GM12878 (cell line): ENCODE measurements at regions not wholly inside any gene's neighbourhood (a gene's known extent, or its start where the extent isn't known, plus 50 kb on each side); places are given as distances from the start of the nearest gene placed in this dataset.

ENCODE experiments used
- ATAC-seq: fragments of 200-7000 bp; cut with Tn5 transposase; 3 replicates; pipeline ENCODE4 v1.9.1; 2020; ENCODE audit warnings: mild to moderate bottlenecking, moderate library complexity
- BruUV-seq: library from RNA; stranded (reverse); fragments of 400-500 nt; replicated peaks from 2 replicates; lab custom pipeline; 2021; lab: Mats Ljungman, UMichigan
- CTCF ChIA-PET: fragments of 300-600 bp; sonication (Branson Sonifier 250); formaldehyde crosslinking; extraction: SDS; loops from one replicate; lab custom pipeline; 2021; ENCODE audit warnings: inconsistent platforms; lab: Yijun Ruan, JAX
- POLR2A ChIA-PET: fragments of 350-600 bp; formaldehyde crosslinking; extraction: SDS; loops from one replicate; lab custom pipeline; 2021; ENCODE audit warnings: inconsistent platforms; lab: Charles Lee
- RAD21 ChIA-PET: fragments of 300-600 bp; sonication (Branson Sonifier 250); formaldehyde crosslinking; loops from one replicate; lab custom pipeline; 2023; ENCODE audit warnings: antibody characterized with exemption; ENCODE audit not compliant: unreplicated experiment; lab: Charles Lee
- SMC1A ChIA-PET: fragments of 300-600 bp; sonication (Branson Sonifier 250); formaldehyde crosslinking; loops from one replicate; lab custom pipeline; 2023; ENCODE audit not compliant: unreplicated experiment, uncharacterized antibody; lab: Charles Lee
- DNase-seq: peaks from one replicate; pipeline ENCODE4 v3.0.0-alpha.2; 2011; ENCODE audit warnings: low read depth, low spot score
- FAIRE-seq: peaks from 3 replicates; lab custom pipeline; 2011; peaks lifted over from hg19 to GRCh38; lab: Jason Lieb, UNC
- H2AFZ ChIP-seq: 2 replicates; pipeline ENCODE4 v1.6.0; 2011; ENCODE audit warnings: low read depth, low read length, control low read depth; ENCODE audit not compliant: control insufficient read depth
- H3K27ac ChIP-seq: 2 replicates; pipeline ENCODE4 v1.5.1; 2011; ENCODE audit warnings: control low read depth; ENCODE audit not compliant: control insufficient read depth, insufficient read depth
- H3K27me3 ChIP-seq, 2 experiments: replicated peaks in 1 of 2; 2 replicates each; pipeline versions ENCODE4 v1.6.0 to v1.6.1; 2011; ENCODE audit warnings: low read length in 1 of 2; ENCODE audit not compliant: control insufficient read depth in 2 of 2, insufficient read depth in 2 of 2
- H3K36me3 ChIP-seq, 2 experiments: 2 replicates each; pipeline ENCODE4 v1.5.1; 2011; ENCODE audit warnings: low read length in 1 of 2; ENCODE audit not compliant: control insufficient read depth in 2 of 2, insufficient read depth in 2 of 2
- H3K4me1 ChIP-seq: 2 replicates; pipeline ENCODE4 v1.6.1; 2011; ENCODE audit warnings: mild to moderate bottlenecking, low read length, moderate library complexity, mixed read lengths; ENCODE audit not compliant: control insufficient read depth, insufficient read depth
- H3K4me2 ChIP-seq: 2 replicates; pipeline ENCODE4 v1.6.0; 2011; ENCODE audit warnings: control low read depth; ENCODE audit not compliant: control insufficient read depth, insufficient read depth
- H3K4me3 ChIP-seq: fragments of 200-600 bp; sonication (generic); 2 replicates; pipeline ENCODE4 v1.5.1; 2016
- H3K79me2 ChIP-seq: 2 replicates; pipeline ENCODE4 v1.6.0; 2011; ENCODE audit warnings: low read length; ENCODE audit not compliant: control insufficient read depth, insufficient read depth
- H3K9ac ChIP-seq: 2 replicates; pipeline ENCODE4 v1.8.0; 2011; ENCODE audit warnings: low read length, control low read depth, mixed read lengths; ENCODE audit not compliant: control insufficient read depth, insufficient read depth
- H3K9me3 ChIP-seq: replicated peaks from 3 replicates; pipeline ENCODE4 v1.5.1; 2011; ENCODE audit warnings: mild to moderate bottlenecking, low read length; ENCODE audit not compliant: control insufficient read depth, insufficient read depth
- H4K20me1 ChIP-seq: 2 replicates; pipeline ENCODE4 v1.6.0; 2011; ENCODE audit not compliant: control insufficient read depth, insufficient read depth
- BRCA1 ChIP-seq: IDR thresholded peaks from 2 replicates; pipeline ENCODE4 v1.6.1; 2011; ENCODE audit warnings: low read depth, low read length, improper control_type of control experiment
- CBFB ChIP-seq: IDR thresholded peaks from 2 replicates; pipeline ENCODE4 v1.6.1; 2016; ENCODE audit warnings: antibody characterized with exemption, low read depth
- EED ChIP-seq: sonication (generic); IDR thresholded peaks from 2 replicates; pipeline ENCODE4 v1.6.1; 2016; ENCODE audit warnings: antibody characterized with exemption, low read depth
- ETV6 ChIP-seq, 2 experiments: fragments of 450-650 bp in 1 of 2; IDR thresholded peaks in 1 of 2; conservative IDR thresholded peaks in 1 of 2; 2 replicates each; pipeline ENCODE4 v1.6.1; 2014; ENCODE audit warnings: antibody characterized with exemption in 1 of 2, borderline replicate concordance in 1 of 2, low read depth in 1 of 2, mild to moderate bottlenecking in 1 of 2, moderate library complexity in 1 of 2
- FOXK2 ChIP-seq: fragments of 450-650 bp; IDR thresholded peaks from 2 replicates; pipeline ENCODE4 v1.6.1; 2017; ENCODE audit warnings: mild to moderate bottlenecking, moderate library complexity
- NFIC ChIP-seq: IDR thresholded peaks from 2 replicates; pipeline ENCODE4 v1.6.1; 2012; ENCODE audit warnings: low read depth, mild to moderate bottlenecking, inconsistent platforms, low read length, moderate library complexity
- PAX5 ChIP-seq: IDR thresholded peaks from 2 replicates; pipeline ENCODE4 v1.6.1; 2011; ENCODE audit warnings: low read depth, low read length, borderline replicate concordance
- POLR2A ChIP-seq: IDR thresholded peaks from 2 replicates; pipeline ENCODE4 v1.6.1; 2011; ENCODE audit warnings: low read depth, mild to moderate bottlenecking, low read length
- RUNX3 ChIP-seq: IDR thresholded peaks from 2 replicates; pipeline ENCODE4 v1.6.1; 2012; ENCODE audit warnings: low read length, inconsistent platforms
- SMARCA5 ChIP-seq: fragments of 450-650 bp; IDR thresholded peaks from 2 replicates; pipeline ENCODE4 v1.6.1; 2017; ENCODE audit warnings: mild to moderate bottlenecking
- SRF ChIP-seq, 2 experiments: IDR thresholded peaks; 2 replicates each; pipeline ENCODE4 v1.6.1; 2011; ENCODE audit warnings: low read depth in 2 of 2, low read length in 2 of 2, mild to moderate bottlenecking in 1 of 2, moderate library complexity in 1 of 2
- WGBS: methylation state at CpG from one replicate; pipeline ENCODE4 v1.1.6; 2016; ENCODE audit warnings: low lambda C conversion rate; ENCODE audit not compliant: insufficient replicate concordance, insufficient coverage; ENCODE audit errors: missing lambda C conversion rate; 5-methylcytosine and 5-hydroxymethylcytosine counted together
- in situ Hi-C: fragments of 300-500 bp; cut with MboI; formaldehyde crosslinking; loops from 9 replicates; pipeline ENCODE4 v1.14.3; 2018; ENCODE audit warnings: mixed read lengths
- intact Hi-C: fragments of 100-400 bp; cut with micrococcal nuclease; formaldehyde crosslinking; loops from one replicate; pipeline ENCODE4 v1.14.2; 2022; ENCODE audit not compliant: unreplicated experiment

DNA sequence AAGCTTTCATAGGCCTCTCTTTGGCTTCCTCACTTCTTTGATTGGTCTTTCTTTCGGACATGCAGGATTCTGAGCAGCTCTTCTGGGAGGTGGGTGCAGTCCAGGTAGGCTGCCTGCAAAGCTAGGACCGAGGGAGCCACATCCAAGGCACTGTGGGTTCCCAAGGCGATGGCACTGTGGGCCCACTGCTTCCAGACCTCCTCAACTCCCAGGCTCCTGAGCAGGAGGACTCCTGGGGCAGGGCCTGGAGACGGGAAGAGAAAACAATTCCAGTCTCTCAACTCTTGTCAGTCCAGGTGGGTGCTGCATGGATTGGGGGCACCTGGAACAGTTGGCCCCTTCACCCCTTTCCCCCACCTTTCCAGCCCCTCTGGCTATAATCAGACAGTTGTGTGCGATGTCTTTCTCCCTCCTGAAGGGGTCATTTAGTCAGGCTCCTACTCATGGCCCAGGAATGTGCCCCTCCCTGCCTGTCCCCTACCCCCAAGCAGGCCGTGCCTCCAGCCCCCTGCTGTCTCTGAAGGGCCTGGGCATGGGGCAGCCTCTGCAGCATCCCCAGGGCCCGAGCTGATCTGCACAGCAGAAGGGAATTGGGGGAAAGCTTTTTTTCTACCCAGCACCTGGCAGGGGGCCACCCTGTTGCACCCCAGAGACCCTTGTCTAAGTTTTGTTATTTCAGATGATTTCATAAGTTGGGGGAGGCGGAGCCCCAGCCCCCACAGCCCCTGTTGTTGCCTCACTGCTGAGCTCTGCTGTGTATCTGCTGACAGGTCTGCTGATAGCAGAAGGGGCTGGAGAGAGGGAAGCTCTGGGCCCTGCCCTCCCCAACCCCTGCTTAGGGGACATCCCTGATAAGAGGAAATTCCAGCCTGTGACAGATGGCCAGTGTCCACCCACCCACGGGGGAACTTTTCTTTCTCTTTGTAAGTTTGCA lies 330.3 kb downstream of the SEC14L1 start:
- in situ Hi-C loops = loop anchor here (25.0 kb wide), 1 partner anchor 1209 kb away; the partner anchor contains the start of gene UBALD2
- FAIRE-seq (no peak), DNase-seq (no peak), ATAC-seq (0 out of 3 replicates have a peak, but pooled peaks have one; percentile 8)
- Histone ChIP-seq H3K27ac (peak overlapping the region; percentile 90), H3K9me3 (no peaks in the 10 kb centered on the region), H3K4me3 (peak overlapping the region; percentile 48; the same call in 1 of the 2 replicates), H3K4me2 (peak overlapping the region; percentile 85), H2AFZ (no peak overlapping the region), H4K20me1 (peaks cover 3% of the 10 kb centered on the region), H3K27me3 (no peaks in the 10 kb centered on the region), H3K79me2 (peaks cover 95% of the 10 kb centered on the region), H3K4me1 (peaks cover 68% of the 10 kb centered on the region), H3K9ac (peak overlapping the region; percentile 75; the same call in 1 of the 2 replicates), H3K36me3 (peaks cover 25 to 45% of the 10 kb centered on the region in 2 experiments; a peak in 3 of 4 replicates)
- WGBS = 45% methylated on average over 9 of the region's 9 CpGs
- TF ChIP-seq POLR2A (0 out of 2 replicates have a peak, but pooled peaks have one; percentile 15), BRCA1 (no peak)
- ChIA-PET SMC1A (interaction anchor here (1.0 to 5.7 kb wide), 5 partner anchors 11 to 41 kb away, joined by 3 to 96 read pairs (median 45); no protein-coding TSS in a partner anchor), RAD21 (interaction anchor here (1.1 to 5.7 kb wide), 9 partner anchors 8 to 148 kb away, joined by 3 to 74 read pairs (median 23); no protein-coding TSS in a partner anchor), CTCF (interaction anchor here (0.9 to 5.5 kb wide), 6 partner anchors 9 to 41 kb away, joined by 3 to 62 read pairs (median 8); no protein-coding TSS in a partner anchor), POLR2A (interaction anchor here (0.7 to 5.8 kb wide), 5 partner anchors 10 to 65 kb away, joined by 4 to 47 read pairs (median 36); no protein-coding TSS in a partner anchor)
- intact Hi-C loops = no loop called here
- BruUV-seq = no TSS peak

- H3K79me2 ChIP-seq = peaks cover 95% of the 10 kb centered on the region
- intact Hi-C loops = loop anchor here (2.0 kb wide), 1 partner anchor 19 kb away; no protein-coding TSS in a partner anchor
- peak; percentile 34 for ATAC-seq
- in situ Hi-C loops = loop anchor here (25.0 kb wide), 1 partner anchor 1210 kb away; the partner anchor contains the start of gene UBALD2
- peak; percentile 27 for FAIRE-seq
- ChIA-PET RAD21 (interaction anchor here (1.1 to 5.7 kb wide), 13 partner anchors 9 to 149 kb away, joined by 3 to 74 read pairs (median 13); no protein-coding TSS in a partner anchor), POLR2A (interaction anchor here (0.6 to 5.8 kb wide), 10 partner anchors 11 to 364 kb away, joined by 3 to 47 read pairs (median 15); no protein-coding TSS in a partner anchor), SMC1A (interaction anchor here (0.8 to 5.7 kb wide), 10 partner anchors 11 to 147 kb away, joined by 3 to 96 read pairs (median 8); no protein-coding TSS in a partner anchor), CTCF (interaction anchor here (0.6 to 5.5 kb wide), 12 partner anchors 10 to 542 kb away, joined by 3 to 62 read pairs (median 9); no protein-coding TSS in a partner anchor)
- no peak for DNase-seq
- peak overlapping the region; percentile 90 for H3K27ac ChIP-seq
- BruUV-seq = no TSS peak
- peak overlapping the region; percentile 85 for H3K4me2 ChIP-seq
- no peaks in the 10 kb centered on the region for H3K9me3 ChIP-seq
- WGBS = under 1% methylated on average over 12 of the region's 12 CpGs
- peak overlapping the region; percentile 75 for H3K9ac ChIP-seq
- H3K4me3 ChIP-seq = peak overlapping the region; percentile 48
- H3K27me3 ChIP-seq = no peaks in the 10 kb centered on the region
- H2AFZ ChIP-seq = no peak overlapping the region
- H4K20me1 ChIP-seq = peaks cover 3% of the 10 kb centered on the region
- H3K36me3 ChIP-seq = peaks cover 24 to 41% of the 10 kb centered on the region in 2 experiments
- peaks cover 63% of the 10 kb centered on the region for H3K4me1 ChIP-seq
- TF ChIP-seq FOXK2 (no peak), ETV6 (conservative IDR thresholded peaks at IDR 0.05 in 1 of 2, IDR thresholded peaks at IDR 0.05 in 1 of 2; ENCODE audit: borderline replicate concordance in 1 of 2, low read depth in 1 of 2) (no peak), EED (0 out of 2 replicates have a peak, but pooled peaks have one; percentile 6), RUNX3 (peak; percentile 5; the same call in 1 of the 2 replicates), CBFB (no peak), PAX5 (no peak), SRF (IDR thresholded peaks at IDR 0.05; ENCODE audit: low read depth in 2 of 2, low read length in 2 of 2) (no peak), NFIC (no peak), SMARCA5 (no peak)
These were observed 331.3 kb downstream of the SEC14L1 start for GRCh38 chr17:77471984-77472461.
